ENCODE measurements at regions not wholly inside any gene's neighbourhood (a gene's known extent, or its start where the extent isn't known, plus 50 kb on each side); places are given as distances from the start of the nearest gene placed in this dataset.
"Not testable (repeated sequence)": the region's sequence is repeated elsewhere in the genome, so short reads cannot be mapped to it uniquely, and the experiment has no call there.

- no peak for TF ChIP-seq CTCF (conservative IDR thresholded peaks at IDR 0.05; ENCODE audit: low read depth, low read length)
- no peak overlapping the region for H3K4me3 ChIP-seq (ENCODE audit: low read depth, low read length)
- DNase-seq (ENCODE audit: low read depth) = no peak
Measured at GRCh38 chr6:154624038-154624599, 109.1 kb upstream of the SCAF8 start.

DNA sequence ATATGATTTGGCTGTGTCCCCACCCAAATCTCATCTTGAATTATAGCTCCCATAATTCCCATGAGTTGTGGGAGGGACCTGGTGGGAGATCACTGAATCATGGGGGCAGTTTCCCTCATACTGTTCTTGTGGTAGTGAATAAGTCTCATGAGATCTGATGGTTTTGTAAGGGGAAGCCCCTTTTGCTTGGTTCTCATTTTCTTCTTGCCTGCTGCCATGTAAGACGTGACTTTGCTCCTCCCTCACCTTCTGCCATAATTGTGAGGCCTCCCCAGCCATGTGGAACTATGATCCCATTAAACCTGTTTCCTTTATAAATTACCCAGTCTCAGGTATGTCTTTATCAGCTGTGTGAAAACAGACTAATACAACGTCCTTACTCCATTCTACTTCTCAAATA, 108.5 kb upstream of the SCAF8 start:
- DNase-seq (ENCODE audit: low read depth); H3K4me3 ChIP-seq (ENCODE audit: low read depth, low read length): not testable (repeated sequence)

DNA sequence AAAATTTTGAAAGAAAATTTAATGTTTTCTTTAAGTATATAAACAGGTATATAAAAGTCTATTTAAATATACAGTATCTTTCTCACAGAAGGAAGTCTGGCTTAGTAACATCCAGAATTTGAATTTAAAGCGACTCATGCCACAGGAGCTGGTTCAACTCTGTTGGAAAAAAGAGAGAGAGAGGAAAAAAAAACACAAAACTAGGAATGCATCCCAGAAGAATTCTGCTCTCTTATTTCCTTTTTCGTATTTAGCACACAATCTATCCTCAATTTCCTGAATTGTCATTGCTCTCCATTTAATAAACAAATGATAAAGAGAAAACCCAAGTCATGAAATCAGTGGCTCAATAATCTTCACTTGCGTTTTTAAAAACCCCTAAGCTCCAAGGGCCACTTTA, 107.5 kb upstream of the SCAF8 start:
- no peak for TF ChIP-seq CTCF (conservative IDR thresholded peaks at IDR 0.05; ENCODE audit: low read depth, low read length)
- no peak overlapping the region for H3K4me3 ChIP-seq (ENCODE audit: low read depth, low read length)
- DNase-seq (ENCODE audit: low read depth) = no peak

- TF ChIP-seq CTCF (conservative IDR thresholded peaks at IDR 0.05; ENCODE audit: low read depth, low read length) = no peak
- H3K4me3 ChIP-seq (ENCODE audit: low read depth, low read length) = no peak overlapping the region
- DNase-seq (ENCODE audit: low read depth) = no peak
Measured at GRCh38 chr6:154629127-154629526, 104.1 kb upstream of the SCAF8 start.

- no peak for TF ChIP-seq CTCF (conservative IDR thresholded peaks at IDR 0.05; ENCODE audit: low read depth, low read length)
- no peak for DNase-seq (ENCODE audit: low read depth)
- H3K4me3 ChIP-seq (ENCODE audit: low read depth, low read length) = no peak overlapping the region
Measured at GRCh38 chr6:154632119-154632518, 101.1 kb upstream of the SCAF8 start.

- no peak for TF ChIP-seq CTCF (conservative IDR thresholded peaks at IDR 0.05; ENCODE audit: low read depth, low read length)
- DNase-seq (ENCODE audit: low read depth) = no peak
- no peak overlapping the region for H3K4me3 ChIP-seq (ENCODE audit: low read depth, low read length)
Measured at GRCh38 chr6:154637392-154637791, 95.8 kb upstream of the SCAF8 start.

GRCh38 chr6:154638369-154638768, 94.8 kb upstream of the SCAF8 start:
- no peak overlapping the region for H3K4me3 ChIP-seq (ENCODE audit: low read depth, low read length)
- no peak for TF ChIP-seq CTCF (conservative IDR thresholded peaks at IDR 0.05; ENCODE audit: low read depth, low read length)
- peak; percentile 49 for DNase-seq (ENCODE audit: low read depth)

DNA sequence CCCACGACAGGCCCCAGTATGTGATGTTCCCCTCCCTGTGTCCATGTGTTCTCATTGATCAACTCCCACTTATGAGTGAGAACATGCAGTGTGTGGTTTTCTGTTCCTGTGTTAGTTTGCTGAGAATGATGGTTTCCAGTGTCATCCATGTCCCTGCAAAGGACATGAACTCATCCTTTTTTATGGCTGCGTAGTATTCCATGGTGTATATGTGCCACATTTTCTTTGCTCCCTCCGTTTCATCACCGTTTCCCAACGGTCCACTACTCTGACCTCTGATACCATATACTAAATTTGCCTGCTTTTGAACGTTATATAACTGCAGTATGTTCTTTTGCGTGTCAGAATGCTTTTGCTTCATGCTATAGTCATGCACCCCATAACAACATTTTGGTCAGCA, 94.0 kb upstream of the SCAF8 start:
- not testable (repeated sequence) for DNase-seq (ENCODE audit: low read depth); H3K4me3 ChIP-seq (ENCODE audit: low read depth, low read length)
